ENCODE measurements at regions not wholly inside any gene's neighbourhood (a gene's known extent, or its start where the extent isn't known, plus 50 kb on each side); places are given as distances from the start of the nearest gene placed in this dataset.

- dilution Hi-C loops (cut with HindIII; ENCODE audit: low sequenced_read_pairs, unreplicated experiment) = no loop called here
- H3K4me2 ChIP-seq (ENCODE audit: low read depth, low read length) = no peak overlapping the region
- H2BK15ac ChIP-seq (ENCODE audit: low read depth, low read length) = no peak overlapping the region
- no peak overlapping the region for H3K9ac ChIP-seq (ENCODE audit: low read depth, low read length)
- no peak overlapping the region for H4K8ac ChIP-seq (ENCODE audit: low read depth in 2 of 2, low read length in 2 of 2)
- intact Hi-C loops (cut with micrococcal nuclease) = no loop called here
- WGBS, 2 experiments (ENCODE audit: extremely low coverage in 2 of 2, insufficient read length in 1 of 2) = no CpG with 5 or more reads among the region's 4 CpGs
- H2BK120ac ChIP-seq (ENCODE audit: low read depth, low read length) = no peak overlapping the region
- no peak overlapping the region for H3K18ac ChIP-seq (ENCODE audit: low read depth, low read length)
- no peak overlapping the region for H2AK5ac ChIP-seq (ENCODE audit: low read depth, low read length)
- in situ Hi-C loops (cut with MboI; ENCODE audit: low sequenced_read_pairs) = no loop called here
- H3K56ac ChIP-seq (ENCODE audit: extremely low read depth, insufficient read depth, low read length) = no peak overlapping the region
- no peaks in the 10 kb centered on the region for H3K79me1 ChIP-seq (ENCODE audit: low read depth in 1 of 2, low read length in 2 of 2)
- TF ChIP-seq BHLHE40 (IDR thresholded peaks at IDR 0.05; ENCODE audit: low read depth, low read length) = no peak
- TF ChIP-seq RAD21 (IDR thresholded peaks at IDR 0.05; ENCODE audit: low read length) = no peak
- TF ChIP-seq MAZ (IDR thresholded peaks at IDR 0.05; ENCODE audit: borderline replicate concordance, low read depth, low read length) = no peak
- TF ChIP-seq SMC3 (IDR thresholded peaks at IDR 0.05; ENCODE audit: low read depth, low read length) = no peak
- TF ChIP-seq CTCF (conservative IDR thresholded peaks at IDR 0.05; ENCODE audit: low read depth, low read length) = no peak
- TF ChIP-seq RFX5 (IDR thresholded peaks at IDR 0.05; ENCODE audit: low read depth, low read length) = no peak
- no peak for TF ChIP-seq CHD1 (IDR thresholded peaks at IDR 0.05; ENCODE audit: low read depth, low read length)
- TF ChIP-seq MXI1 (IDR thresholded peaks at IDR 0.05; ENCODE audit: borderline replicate concordance, low read depth, low read length) = no peak
- TF ChIP-seq FOS (IDR thresholded peaks at IDR 0.05; ENCODE audit: low read depth, low read length) = no peak
- TF ChIP-seq CEBPB (IDR thresholded peaks at IDR 0.05; ENCODE audit: low read depth, low read length) = no peak
- TF ChIP-seq POLR2A (IDR thresholded peaks at IDR 0.05; ENCODE audit: low read depth, low read length) = no peak
- TF ChIP-seq NFE2L2 (IDR thresholded peaks at IDR 0.05; ENCODE audit: low read depth, low read length) = no peak
- no peak for TF ChIP-seq ELK1 (IDR thresholded peaks at IDR 0.05; ENCODE audit: borderline replicate concordance, low read depth, low read length)
- no peak overlapping the region for H3K4ac ChIP-seq (ENCODE audit: low read depth, low read length)
- no peaks in the 10 kb centered on the region for H3K36me3 ChIP-seq (ENCODE audit: control insufficient read depth, insufficient read depth, low read length)
- H4K91ac ChIP-seq (ENCODE audit: insufficient read depth, low read depth, low read length) = no peak overlapping the region
- H3K4me1 ChIP-seq (ENCODE audit: control insufficient read depth, insufficient read depth, low read length) = no peaks in the 10 kb centered on the region
- H4K5ac ChIP-seq (ENCODE audit: low read depth, low read length) = no peak overlapping the region
- no peak overlapping the region for H2AK9ac ChIP-seq (replicated peaks; ENCODE audit: low read depth, low read length, poor library complexity)
- H3K9me1 ChIP-seq (ENCODE audit: insufficient read depth, low read length) = no peaks in the 10 kb centered on the region
- ChIA-PET CTCF (no interaction called here), POLR2A (ENCODE audit: unreplicated experiment) (no interaction called here)
- BruUV-seq (replicated peaks) = no TSS peak
- H3K27me3 ChIP-seq (ENCODE audit: control insufficient read depth, insufficient read depth, low read length) = peaks cover 27% of the 10 kb centered on the region
- no peak overlapping the region for H3K23ac ChIP-seq (ENCODE audit: low read depth, low read length)
- H3K27ac ChIP-seq (ENCODE audit: insufficient read depth, low read length) = no peak overlapping the region
- H3K9me3 ChIP-seq (ENCODE audit: control insufficient read depth, insufficient read depth, low read length) = no peaks in the 10 kb centered on the region
- ATAC-seq (ENCODE audit: low read depth) (no peak), DNase-seq (no peak)
- no peak overlapping the region for H3K4me3 ChIP-seq (ENCODE audit: insufficient read depth, low read depth, low read length)
- no peak overlapping the region for H2AFZ ChIP-seq (replicated peaks; ENCODE audit: low read length, poor library complexity)
- no peak overlapping the region for H2BK20ac ChIP-seq (ENCODE audit: low read depth, low read length)
- H2BK5ac ChIP-seq (ENCODE audit: low read depth, low read length, poor library complexity, severe bottlenecking) = no peak overlapping the region
- no peaks in the 10 kb centered on the region; the same call in 1 of the 2 replicates for H4K20me1 ChIP-seq (ENCODE audit: insufficient read depth, low read length)
- no peak overlapping the region for H3K14ac ChIP-seq (replicated peaks; ENCODE audit: low read depth, low read length)
These were observed 126.4 kb upstream of the NCK2 start for GRCh38 chr2:105618351-105618659.
